GM23338 (cell line): ENCODE measurements at regions not wholly inside any gene's neighbourhood (a gene's known extent, or its start where the extent isn't known, plus 50 kb on each side); places are given as distances from the start of the nearest gene placed in this dataset.

Source experiments
- ATAC-seq: fragments of 200-7000 bp; cut with Tn5 transposase; 3 replicates; pipeline ENCODE4 v1.9.1; 2020
- DNase-seq: peaks from one replicate; pipeline ENCODE4 v3.0.0-alpha.2; 2015; ENCODE audit warnings: low spot score
- H2AFZ ChIP-seq: fragments of 200-600 bp; sonication (generic); 2 replicates; pipeline ENCODE4 v1.8.0; 2016; ENCODE audit warnings: antibody characterized with exemption, mild to moderate bottlenecking, moderate library complexity
- H3F3A ChIP-seq: fragments of 200-600 bp; sonication (generic); replicated peaks from 2 replicates; pipeline ENCODE4 v1.8.0; 2017; ENCODE audit warnings: antibody characterized with exemption, mixed run types, low read depth
- H3K27ac ChIP-seq: fragments of 200-600 bp; sonication (generic); 2 replicates; pipeline ENCODE4 v1.6.1; 2016; ENCODE audit warnings: low read depth
- H3K27me3 ChIP-seq: fragments of 200-600 bp; sonication (generic); 2 replicates; pipeline ENCODE4 v1.8.0; 2016; ENCODE audit warnings: mild to moderate bottlenecking, mixed run types, moderate library complexity; ENCODE audit not compliant: insufficient read depth
- H3K36me3 ChIP-seq: fragments of 200-600 bp; sonication (generic); 2 replicates; pipeline ENCODE4 v1.8.0; 2016; ENCODE audit warnings: mild to moderate bottlenecking; ENCODE audit not compliant: insufficient read depth
- H3K4me1 ChIP-seq: fragments of 200-600 bp; sonication (generic); 2 replicates; pipeline ENCODE4 v1.8.0; 2016; ENCODE audit warnings: mild to moderate bottlenecking, moderate library complexity; ENCODE audit not compliant: insufficient read depth
- H3K4me2 ChIP-seq: fragments of 200-600 bp; sonication (generic); 2 replicates; pipeline ENCODE4 v1.7.1; 2017; ENCODE audit warnings: mixed run types
- H3K4me3 ChIP-seq: fragments of 200-600 bp; sonication (generic); 2 replicates; pipeline ENCODE4 v1.6.1; 2016; ENCODE audit warnings: mixed run types
- H3K79me2 ChIP-seq: fragments of 200-600 bp; sonication (generic); replicated peaks from 2 replicates; pipeline ENCODE4 v1.8.0; 2017; ENCODE audit warnings: mild to moderate bottlenecking; ENCODE audit not compliant: insufficient read depth
- H3K9me2 ChIP-seq: fragments of 200-600 bp; sonication (generic); 2 replicates; pipeline ENCODE4 v1.8.0; 2017; ENCODE audit not compliant: insufficient read depth
- H4K20me1 ChIP-seq: fragments of 200-600 bp; sonication (generic); replicated peaks from 2 replicates; pipeline ENCODE4 v1.8.0; 2017; ENCODE audit warnings: mild to moderate bottlenecking; ENCODE audit not compliant: insufficient read depth
- H3K27ac Mint-ChIP-seq: 2 replicates; pipeline ENCODE4 v1.8.0; 2020; ENCODE audit warnings: inconsistent platforms, mild to moderate bottlenecking, moderate library complexity, mixed read lengths
- H3K27me3 Mint-ChIP-seq: 3 replicates; pipeline ENCODE4 v1.8.0; 2022; ENCODE audit warnings: low read depth, mild to moderate bottlenecking, moderate library complexity, mixed read lengths, inconsistent platforms; ENCODE audit not compliant: insufficient read depth, poor library complexity
- H3K36me3 Mint-ChIP-seq: 3 replicates; pipeline ENCODE4 v1.8.0; 2021; ENCODE audit warnings: low read depth, mild to moderate bottlenecking, inconsistent platforms, moderate library complexity, mixed read lengths
- H3K4me1 Mint-ChIP-seq: 3 replicates; pipeline ENCODE4 v1.8.0; 2020; ENCODE audit warnings: mild to moderate bottlenecking, inconsistent platforms, mixed read lengths
- H3K4me3 Mint-ChIP-seq: 3 replicates; pipeline ENCODE4 v1.8.0; 2021; ENCODE audit warnings: moderate library complexity, mild to moderate bottlenecking, inconsistent platforms, mixed read lengths
- H3K9me3 Mint-ChIP-seq: 3 replicates; pipeline ENCODE4 v1.8.0; 2020; ENCODE audit warnings: moderate library complexity, mild to moderate bottlenecking, inconsistent platforms, mixed read lengths
- JUNB ChIP-seq: IDR thresholded peaks from one replicate; pipeline ENCODE4 v1.6.1; 2016; ENCODE audit warnings: antibody characterized with exemption; ENCODE audit not compliant: unreplicated experiment
- STAT1 ChIP-seq: IDR thresholded peaks from one replicate; pipeline ENCODE4 v1.6.1; 2016; ENCODE audit warnings: antibody characterized with exemption; ENCODE audit not compliant: unreplicated experiment
- ZNF114 ChIP-seq: fragments of 250-450 bp; sonication (Bioruptor Pico); IDR thresholded peaks from 2 replicates; pipeline ENCODE4 v1.5.0; 2020; ENCODE audit warnings: mild to moderate bottlenecking, moderate library complexity
- ZNF331 ChIP-seq: fragments of 250-450 bp; sonication (Bioruptor Pico); IDR thresholded peaks from 2 replicates; pipeline ENCODE4 v1.5.0; 2020; ENCODE audit warnings: low read depth, mild to moderate bottlenecking, moderate library complexity
- TF ChIP-seq, protein P1 (sequence below): IDR thresholded peaks from 2 replicates; pipeline ENCODE4 v1.6.1; 2016; ENCODE audit warnings: antibody characterized with exemption
- TF ChIP-seq, protein P2 (sequence below), 2 experiments: fragments of 200-600 bp in 1 of 2; sonication (generic) in 1 of 2; conservative IDR thresholded peaks; 2 replicates each; pipeline versions ENCODE4 v1.5.1 to v1.6.1; 2016 to 2017; ENCODE audit warnings: antibody characterized with exemption in 2 of 2, low read depth in 2 of 2, mild to moderate bottlenecking in 2 of 2, moderate library complexity in 1 of 2
- TF ChIP-seq, protein P3 (sequence below): IDR thresholded peaks from one replicate; pipeline ENCODE4 v1.6.1; 2018; ENCODE audit warnings: antibody characterized with exemption; ENCODE audit not compliant: unreplicated experiment

DNA sequence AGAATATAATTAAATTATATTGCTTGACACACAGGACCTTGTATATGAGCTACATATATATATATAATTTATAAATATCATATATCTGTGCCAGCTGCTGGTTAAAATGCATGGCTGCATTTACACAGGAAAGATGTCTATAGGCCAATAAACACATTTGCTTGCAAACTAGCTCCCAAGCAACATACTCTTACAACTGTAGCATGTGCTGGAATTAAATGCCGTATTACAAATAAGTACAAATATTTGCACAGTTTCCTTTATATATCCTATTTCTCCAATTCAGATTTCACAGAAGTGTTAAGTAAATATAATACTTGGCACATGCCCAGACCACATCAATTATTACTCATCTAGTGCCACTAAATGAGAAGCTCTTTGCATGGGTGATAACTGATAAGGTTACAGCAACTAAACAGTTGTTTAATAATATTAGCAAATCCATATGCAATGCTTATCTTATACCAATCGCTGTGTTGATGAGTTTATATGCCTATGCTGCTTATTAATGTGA, 66.7 kb upstream of the E2F7 start (continued):
- TF ChIP-seq, protein P1, sequence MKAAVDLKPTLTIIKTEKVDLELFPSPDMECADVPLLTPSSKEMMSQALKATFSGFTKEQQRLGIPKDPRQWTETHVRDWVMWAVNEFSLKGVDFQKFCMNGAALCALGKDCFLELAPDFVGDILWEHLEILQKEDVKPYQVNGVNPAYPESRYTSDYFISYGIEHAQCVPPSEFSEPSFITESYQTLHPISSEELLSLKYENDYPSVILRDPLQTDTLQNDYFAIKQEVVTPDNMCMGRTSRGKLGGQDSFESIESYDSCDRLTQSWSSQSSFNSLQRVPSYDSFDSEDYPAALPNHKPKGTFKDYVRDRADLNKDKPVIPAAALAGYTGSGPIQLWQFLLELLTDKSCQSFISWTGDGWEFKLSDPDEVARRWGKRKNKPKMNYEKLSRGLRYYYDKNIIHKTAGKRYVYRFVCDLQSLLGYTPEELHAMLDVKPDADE = no peak
- TF ChIP-seq STAT1 = no peak
- no peak for TF ChIP-seq ZNF331 (CRISPR knock-in tag)
- TF ChIP-seq, protein P2, sequence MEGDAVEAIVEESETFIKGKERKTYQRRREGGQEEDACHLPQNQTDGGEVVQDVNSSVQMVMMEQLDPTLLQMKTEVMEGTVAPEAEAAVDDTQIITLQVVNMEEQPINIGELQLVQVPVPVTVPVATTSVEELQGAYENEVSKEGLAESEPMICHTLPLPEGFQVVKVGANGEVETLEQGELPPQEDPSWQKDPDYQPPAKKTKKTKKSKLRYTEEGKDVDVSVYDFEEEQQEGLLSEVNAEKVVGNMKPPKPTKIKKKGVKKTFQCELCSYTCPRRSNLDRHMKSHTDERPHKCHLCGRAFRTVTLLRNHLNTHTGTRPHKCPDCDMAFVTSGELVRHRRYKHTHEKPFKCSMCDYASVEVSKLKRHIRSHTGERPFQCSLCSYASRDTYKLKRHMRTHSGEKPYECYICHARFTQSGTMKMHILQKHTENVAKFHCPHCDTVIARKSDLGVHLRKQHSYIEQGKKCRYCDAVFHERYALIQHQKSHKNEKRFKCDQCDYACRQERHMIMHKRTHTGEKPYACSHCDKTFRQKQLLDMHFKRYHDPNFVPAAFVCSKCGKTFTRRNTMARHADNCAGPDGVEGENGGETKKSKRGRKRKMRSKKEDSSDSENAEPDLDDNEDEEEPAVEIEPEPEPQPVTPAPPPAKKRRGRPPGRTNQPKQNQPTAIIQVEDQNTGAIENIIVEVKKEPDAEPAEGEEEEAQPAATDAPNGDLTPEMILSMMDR (conservative IDR thresholded peaks at IDR 0.05; ENCODE audit: low read depth in 2 of 2) = no peak
- TF ChIP-seq ZNF114 (CRISPR knock-in tag) = no peak

DNA sequence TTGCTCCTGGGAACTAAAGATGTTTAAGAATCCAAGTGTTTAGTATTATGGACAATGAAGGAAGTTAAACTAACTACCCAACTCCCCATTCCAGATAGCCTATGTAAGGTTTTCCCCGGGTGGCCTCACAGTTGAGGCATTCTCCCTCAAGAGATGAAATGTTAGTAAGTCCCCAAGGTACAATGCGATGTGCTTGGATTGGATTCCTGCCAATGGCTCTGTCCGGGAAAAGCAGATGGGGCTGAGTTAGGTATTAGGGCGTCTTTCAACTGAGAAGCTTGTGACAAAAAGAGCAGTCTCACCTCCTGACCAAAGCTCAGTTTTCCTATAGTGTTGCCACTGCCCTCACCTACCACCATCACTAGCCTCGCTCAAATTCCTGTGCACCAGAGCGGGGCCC, 64.8 kb upstream of the E2F7 start:
- TF ChIP-seq, protein P3, sequence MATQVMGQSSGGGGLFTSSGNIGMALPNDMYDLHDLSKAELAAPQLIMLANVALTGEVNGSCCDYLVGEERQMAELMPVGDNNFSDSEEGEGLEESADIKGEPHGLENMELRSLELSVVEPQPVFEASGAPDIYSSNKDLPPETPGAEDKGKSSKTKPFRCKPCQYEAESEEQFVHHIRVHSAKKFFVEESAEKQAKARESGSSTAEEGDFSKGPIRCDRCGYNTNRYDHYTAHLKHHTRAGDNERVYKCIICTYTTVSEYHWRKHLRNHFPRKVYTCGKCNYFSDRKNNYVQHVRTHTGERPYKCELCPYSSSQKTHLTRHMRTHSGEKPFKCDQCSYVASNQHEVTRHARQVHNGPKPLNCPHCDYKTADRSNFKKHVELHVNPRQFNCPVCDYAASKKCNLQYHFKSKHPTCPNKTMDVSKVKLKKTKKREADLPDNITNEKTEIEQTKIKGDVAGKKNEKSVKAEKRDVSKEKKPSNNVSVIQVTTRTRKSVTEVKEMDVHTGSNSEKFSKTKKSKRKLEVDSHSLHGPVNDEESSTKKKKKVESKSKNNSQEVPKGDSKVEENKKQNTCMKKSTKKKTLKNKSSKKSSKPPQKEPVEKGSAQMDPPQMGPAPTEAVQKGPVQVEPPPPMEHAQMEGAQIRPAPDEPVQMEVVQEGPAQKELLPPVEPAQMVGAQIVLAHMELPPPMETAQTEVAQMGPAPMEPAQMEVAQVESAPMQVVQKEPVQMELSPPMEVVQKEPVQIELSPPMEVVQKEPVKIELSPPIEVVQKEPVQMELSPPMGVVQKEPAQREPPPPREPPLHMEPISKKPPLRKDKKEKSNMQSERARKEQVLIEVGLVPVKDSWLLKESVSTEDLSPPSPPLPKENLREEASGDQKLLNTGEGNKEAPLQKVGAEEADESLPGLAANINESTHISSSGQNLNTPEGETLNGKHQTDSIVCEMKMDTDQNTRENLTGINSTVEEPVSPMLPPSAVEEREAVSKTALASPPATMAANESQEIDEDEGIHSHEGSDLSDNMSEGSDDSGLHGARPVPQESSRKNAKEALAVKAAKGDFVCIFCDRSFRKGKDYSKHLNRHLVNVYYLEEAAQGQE = no peak
- TF ChIP-seq, protein P1 = no peak
- no peak for TF ChIP-seq JUNB
- no peak for DNase-seq
- no peaks in the 10 kb centered on the region for H3K36me3 Mint-ChIP-seq
- H3K4me3 Mint-ChIP-seq = no peak overlapping the region
- Histone ChIP-seq H3K9me2 (no peaks in the 10 kb centered on the region), H3F3A (no peaks in the 10 kb centered on the region), H3K27ac (no peak overlapping the region), H2AFZ (peak overlapping the region; percentile 20; the same call in 1 of the 2 replicates), H3K4me2 (no peak overlapping the region), H3K36me3 (no peaks in the 10 kb centered on the region), H3K4me3 (no peak overlapping the region), H3K79me2 (no peaks in the 10 kb centered on the region), H3K27me3 (no peaks in the 10 kb centered on the region), H3K4me1 (no peaks in the 10 kb centered on the region), H4K20me1 (no peaks in the 10 kb centered on the region)
- no peak overlapping the region; the same call in 1 of the 2 replicates for H3K27ac Mint-ChIP-seq
- H3K4me1 Mint-ChIP-seq = no peaks in the 10 kb centered on the region
- H3K27me3 Mint-ChIP-seq = no peaks in the 10 kb centered on the region
- no peaks in the 10 kb centered on the region for H3K9me3 Mint-ChIP-seq
- ATAC-seq = no peak
